A549 (cell line): ENCODE measurements at regions not wholly inside any gene's neighbourhood (a gene's known extent, or its start where the extent isn't known, plus 50 kb on each side); places are given as distances from the start of the nearest gene placed in this dataset.

Source experiments
- BHLHE40 ChIP-seq: IDR thresholded peaks from 2 replicates; pipeline ENCODE4 v1.6.1; 2012; ENCODE audit warnings: low read depth, low read length, inconsistent platforms
- CHD2 ChIP-seq: fragments of 150-350 bp; IDR thresholded peaks from 2 replicates; pipeline ENCODE4 v1.6.1; 2014; ENCODE audit warnings: low read length; ENCODE audit not compliant: partially characterized antibody
- CTCF ChIP-seq: fragments of >200 bp; sonication (Bioruptor Twin); formaldehyde crosslinking; IDR thresholded peaks from 3 replicates; pipeline ENCODE4 v1.5.1; 2016
- EP300 ChIP-seq, 2 experiments: fragments of >200 bp; sonication (Bioruptor Twin); formaldehyde crosslinking; IDR thresholded peaks; 2 replicates in 1 of 2; 3 replicates in 1 of 2; pipeline ENCODE4 v1.6.1; 2016 to 2017
- ESRRA ChIP-seq: fragments of 150-350 bp; IDR thresholded peaks from 2 replicates; pipeline ENCODE4 v1.6.1; 2014; ENCODE audit warnings: mild to moderate bottlenecking, low read length, borderline replicate concordance
- JUNB ChIP-seq: fragments of >200 bp; sonication (Bioruptor Twin); formaldehyde crosslinking; IDR thresholded peaks from 2 replicates; pipeline ENCODE4 v1.6.1; 2016
- KDM5A ChIP-seq: fragments of 200-600 bp; sonication (generic); IDR thresholded peaks from 2 replicates; pipeline ENCODE4 v1.6.1; 2016; ENCODE audit warnings: antibody characterized with exemption, mild to moderate bottlenecking
- MAX ChIP-seq: IDR thresholded peaks from 2 replicates; pipeline ENCODE4 v1.6.1; 2012
- MYC ChIP-seq: IDR thresholded peaks from 2 replicates; pipeline ENCODE4 v1.6.1; 2012; ENCODE audit warnings: mild to moderate bottlenecking, inconsistent platforms, low read length, improper control_type of control experiment, borderline replicate concordance
- NPAS2 ChIP-seq: fragments of 250-450 bp; sonication (Bioruptor Pico); IDR thresholded peaks from 2 replicates; pipeline ENCODE4 v1.8.0; 2022; ENCODE audit warnings: mild to moderate bottlenecking, moderate library complexity, borderline replicate concordance
- POLR2A ChIP-seq: IDR thresholded peaks from 2 replicates; pipeline ENCODE4 v1.6.1; 2012; ENCODE audit warnings: mild to moderate bottlenecking, low read length
- POLR2AphosphoS2 ChIP-seq: conservative IDR thresholded peaks from 2 replicates; pipeline ENCODE4 v1.6.1; 2012; ENCODE audit warnings: low read length, improper control_type of control experiment, inconsistent platforms
- RAD21 ChIP-seq, 2 experiments: fragments of >200 bp in 1 of 2; sonication (Bioruptor Twin) in 1 of 2; formaldehyde crosslinking in 1 of 2; IDR thresholded peaks in 1 of 2; conservative IDR thresholded peaks in 1 of 2; 2 replicates in 1 of 2; 3 replicates in 1 of 2; pipeline ENCODE4 v1.6.1; 2012 to 2018; ENCODE audit warnings: inconsistent platforms in 1 of 2
- SREBF2 ChIP-seq: fragments of 450-650 bp; IDR thresholded peaks from 2 replicates; pipeline ENCODE4 v1.6.1; 2014; ENCODE audit warnings: mild to moderate bottlenecking, moderate library complexity

- no peak for TF ChIP-seq BHLHE40
- no peak for TF ChIP-seq RAD21 (conservative IDR thresholded peaks at IDR 0.05 in 1 of 2, IDR thresholded peaks at IDR 0.05 in 1 of 2)
- no peak for TF ChIP-seq POLR2AphosphoS2
- TF ChIP-seq POLR2A: no peak
- TF ChIP-seq CTCF: no peak
- no peak for TF ChIP-seq MAX
- TF ChIP-seq JUNB: no peak
- TF ChIP-seq CHD2: no peak
- TF ChIP-seq MYC: no peak
- TF ChIP-seq NPAS2 (CRISPR knock-in tag): no peak
- no peak for TF ChIP-seq SREBF2
- TF ChIP-seq ESRRA: no peak
- no peak for TF ChIP-seq EP300 (IDR thresholded peaks at IDR 0.05)
- TF ChIP-seq KDM5A: no peak
These were observed 86.8 kb downstream of the NPS start for GRCh38 chr10:127635882-127636281.
